GM12878 (cell line): ENCODE measurements at regions not wholly inside any gene's neighbourhood (a gene's known extent, or its start where the extent isn't known, plus 50 kb on each side); places are given as distances from the start of the nearest gene placed in this dataset.
A peak's percentile ranks its signal among the peaks of the same experiment; 100 is the strongest.

Experiments
- CHD2 ChIP-seq: IDR thresholded peaks from 2 replicates; pipeline ENCODE4 v1.6.1; 2011; ENCODE audit warnings: low read depth, low read length, improper control_type of control experiment, borderline replicate concordance
- CHD4 ChIP-seq: fragments of 200-600 bp; sonication (generic); IDR thresholded peaks from 2 replicates; pipeline ENCODE4 v1.6.1; 2016; ENCODE audit warnings: mild to moderate bottlenecking
- CREB1 ChIP-seq: IDR thresholded peaks from 2 replicates; pipeline ENCODE4 v1.6.1; 2012; ENCODE audit warnings: low read depth, mild to moderate bottlenecking, inconsistent platforms
- CREM ChIP-seq: IDR thresholded peaks from 2 replicates; pipeline ENCODE4 v1.6.1; 2014; ENCODE audit warnings: antibody characterized with exemption, low read depth
- KDM1A ChIP-seq: fragments of 200-600 bp; sonication (generic); IDR thresholded peaks from 2 replicates; pipeline ENCODE4 v1.6.1; 2016; ENCODE audit warnings: borderline replicate concordance
- KLF5 ChIP-seq: fragments of 450-650 bp; IDR thresholded peaks from 2 replicates; pipeline ENCODE4 v1.6.1; 2014; ENCODE audit warnings: mild to moderate bottlenecking; ENCODE audit not compliant: partially characterized antibody
- NFIC ChIP-seq: IDR thresholded peaks from 2 replicates; pipeline ENCODE4 v1.6.1; 2012; ENCODE audit warnings: low read depth, mild to moderate bottlenecking, inconsistent platforms, low read length, moderate library complexity
- NR2C1 ChIP-seq: fragments of 450-650 bp; IDR thresholded peaks from 2 replicates; pipeline ENCODE4 v1.6.1; 2017; ENCODE audit warnings: antibody characterized with exemption, mild to moderate bottlenecking, moderate library complexity
- NR2F1 ChIP-seq: fragments of 450-650 bp; conservative IDR thresholded peaks from 2 replicates; pipeline ENCODE4 v1.6.1; 2017; ENCODE audit warnings: mild to moderate bottlenecking
- POLR2AphosphoS2 ChIP-seq: IDR thresholded peaks from 2 replicates; pipeline ENCODE4 v1.6.1; 2011; ENCODE audit warnings: low read depth, mild to moderate bottlenecking, low read length, improper control_type of control experiment, moderate library complexity
- RBBP5 ChIP-seq: fragments of 200-600 bp; sonication (generic); conservative IDR thresholded peaks from 2 replicates; pipeline ENCODE4 v1.6.1; 2016
- RUNX3 ChIP-seq: IDR thresholded peaks from 2 replicates; pipeline ENCODE4 v1.6.1; 2012; ENCODE audit warnings: low read length, inconsistent platforms
- SREBF2 ChIP-seq: IDR thresholded peaks from 2 replicates; pipeline ENCODE4 v1.6.1; 2012; ENCODE audit warnings: mild to moderate bottlenecking, low read length
- TAF1 ChIP-seq: IDR thresholded peaks from 2 replicates; pipeline ENCODE4 v1.6.1; 2011; ENCODE audit warnings: mild to moderate bottlenecking, low read depth, low read length, borderline replicate concordance
- ZNF622 ChIP-seq: fragments of 450-650 bp; IDR thresholded peaks from 2 replicates; pipeline ENCODE4 v1.6.1; 2017; ENCODE audit warnings: mild to moderate bottlenecking, inconsistent platforms
- TF ChIP-seq, protein P1 (sequence below): fragments of 450-650 bp; IDR thresholded peaks from 2 replicates; pipeline ENCODE4 v1.6.1; 2017; ENCODE audit warnings: mild to moderate bottlenecking, moderate library complexity
- TF ChIP-seq, protein P2 (sequence below): fragments of 450-650 bp; IDR thresholded peaks from 2 replicates; pipeline ENCODE4 v1.6.1; 2018; ENCODE audit warnings: mild to moderate bottlenecking, low read depth, moderate library complexity; ENCODE audit not compliant: partially characterized antibody
- TF ChIP-seq, protein P3 (sequence below): IDR thresholded peaks from 2 replicates; pipeline ENCODE4 v1.6.1; 2012; ENCODE audit warnings: low read length, inconsistent platforms
- TF ChIP-seq, protein P4 (sequence below): fragments of 450-650 bp; IDR thresholded peaks from 2 replicates; pipeline ENCODE4 v1.6.1; 2016; ENCODE audit warnings: mild to moderate bottlenecking

DNA sequence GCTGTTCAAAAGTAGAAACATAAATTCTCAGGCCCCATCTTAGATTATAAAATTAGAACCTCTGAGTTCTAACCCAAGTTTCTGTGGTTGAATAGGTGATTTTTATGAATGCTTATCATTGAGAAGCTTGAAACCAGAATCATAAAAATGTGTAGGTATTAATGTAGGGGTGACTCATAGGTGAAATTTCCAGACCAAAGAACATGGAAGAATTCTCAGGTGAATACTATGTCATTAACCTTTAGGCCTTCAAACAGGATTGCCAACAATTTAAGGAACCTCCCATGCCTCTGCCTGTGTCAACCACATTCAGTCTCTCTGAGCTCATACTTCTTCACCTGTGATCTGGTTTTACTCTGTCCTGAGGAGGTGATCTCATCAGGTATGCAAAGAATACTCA lies 177.8 kb downstream of the NPFFR2 start (continued):
- no peak for TF ChIP-seq TAF1
- TF ChIP-seq, protein P1, sequence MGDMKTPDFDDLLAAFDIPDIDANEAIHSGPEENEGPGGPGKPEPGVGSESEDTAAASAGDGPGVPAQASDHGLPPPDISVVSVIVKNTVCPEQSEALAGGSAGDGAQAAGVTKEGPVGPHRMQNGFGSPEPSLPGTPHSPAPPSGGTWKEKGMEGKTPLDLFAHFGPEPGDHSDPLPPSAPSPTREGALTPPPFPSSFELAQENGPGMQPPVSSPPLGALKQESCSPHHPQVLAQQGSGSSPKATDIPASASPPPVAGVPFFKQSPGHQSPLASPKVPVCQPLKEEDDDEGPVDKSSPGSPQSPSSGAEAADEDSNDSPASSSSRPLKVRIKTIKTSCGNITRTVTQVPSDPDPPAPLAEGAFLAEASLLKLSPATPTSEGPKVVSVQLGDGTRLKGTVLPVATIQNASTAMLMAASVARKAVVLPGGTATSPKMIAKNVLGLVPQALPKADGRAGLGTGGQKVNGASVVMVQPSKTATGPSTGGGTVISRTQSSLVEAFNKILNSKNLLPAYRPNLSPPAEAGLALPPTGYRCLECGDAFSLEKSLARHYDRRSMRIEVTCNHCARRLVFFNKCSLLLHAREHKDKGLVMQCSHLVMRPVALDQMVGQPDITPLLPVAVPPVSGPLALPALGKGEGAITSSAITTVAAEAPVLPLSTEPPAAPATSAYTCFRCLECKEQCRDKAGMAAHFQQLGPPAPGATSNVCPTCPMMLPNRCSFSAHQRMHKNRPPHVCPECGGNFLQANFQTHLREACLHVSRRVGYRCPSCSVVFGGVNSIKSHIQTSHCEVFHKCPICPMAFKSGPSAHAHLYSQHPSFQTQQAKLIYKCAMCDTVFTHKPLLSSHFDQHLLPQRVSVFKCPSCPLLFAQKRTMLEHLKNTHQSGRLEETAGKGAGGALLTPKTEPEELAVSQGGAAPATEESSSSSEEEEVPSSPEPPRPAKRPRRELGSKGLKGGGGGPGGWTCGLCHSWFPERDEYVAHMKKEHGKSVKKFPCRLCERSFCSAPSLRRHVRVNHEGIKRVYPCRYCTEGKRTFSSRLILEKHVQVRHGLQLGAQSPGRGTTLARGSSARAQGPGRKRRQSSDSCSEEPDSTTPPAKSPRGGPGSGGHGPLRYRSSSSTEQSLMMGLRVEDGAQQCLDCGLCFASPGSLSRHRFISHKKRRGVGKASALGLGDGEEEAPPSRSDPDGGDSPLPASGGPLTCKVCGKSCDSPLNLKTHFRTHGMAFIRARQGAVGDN: no peak
- TF ChIP-seq SREBF2: no peak
- TF ChIP-seq, protein P2, sequence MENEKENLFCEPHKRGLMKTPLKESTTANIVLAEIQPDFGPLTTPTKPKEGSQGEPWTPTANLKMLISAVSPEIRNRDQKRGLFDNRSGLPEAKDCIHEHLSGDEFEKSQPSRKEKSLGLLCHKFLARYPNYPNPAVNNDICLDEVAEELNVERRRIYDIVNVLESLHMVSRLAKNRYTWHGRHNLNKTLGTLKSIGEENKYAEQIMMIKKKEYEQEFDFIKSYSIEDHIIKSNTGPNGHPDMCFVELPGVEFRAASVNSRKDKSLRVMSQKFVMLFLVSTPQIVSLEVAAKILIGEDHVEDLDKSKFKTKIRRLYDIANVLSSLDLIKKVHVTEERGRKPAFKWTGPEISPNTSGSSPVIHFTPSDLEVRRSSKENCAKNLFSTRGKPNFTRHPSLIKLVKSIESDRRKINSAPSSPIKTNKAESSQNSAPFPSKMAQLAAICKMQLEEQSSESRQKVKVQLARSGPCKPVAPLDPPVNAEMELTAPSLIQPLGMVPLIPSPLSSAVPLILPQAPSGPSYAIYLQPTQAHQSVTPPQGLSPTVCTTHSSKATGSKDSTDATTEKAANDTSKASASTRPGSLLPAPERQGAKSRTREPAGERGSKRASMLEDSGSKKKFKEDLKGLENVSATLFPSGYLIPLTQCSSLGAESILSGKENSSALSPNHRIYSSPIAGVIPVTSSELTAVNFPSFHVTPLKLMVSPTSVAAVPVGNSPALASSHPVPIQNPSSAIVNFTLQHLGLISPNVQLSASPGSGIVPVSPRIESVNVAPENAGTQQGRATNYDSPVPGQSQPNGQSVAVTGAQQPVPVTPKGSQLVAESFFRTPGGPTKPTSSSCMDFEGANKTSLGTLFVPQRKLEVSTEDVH: no peak
- TF ChIP-seq CHD4: no peak
- TF ChIP-seq, protein P3, sequence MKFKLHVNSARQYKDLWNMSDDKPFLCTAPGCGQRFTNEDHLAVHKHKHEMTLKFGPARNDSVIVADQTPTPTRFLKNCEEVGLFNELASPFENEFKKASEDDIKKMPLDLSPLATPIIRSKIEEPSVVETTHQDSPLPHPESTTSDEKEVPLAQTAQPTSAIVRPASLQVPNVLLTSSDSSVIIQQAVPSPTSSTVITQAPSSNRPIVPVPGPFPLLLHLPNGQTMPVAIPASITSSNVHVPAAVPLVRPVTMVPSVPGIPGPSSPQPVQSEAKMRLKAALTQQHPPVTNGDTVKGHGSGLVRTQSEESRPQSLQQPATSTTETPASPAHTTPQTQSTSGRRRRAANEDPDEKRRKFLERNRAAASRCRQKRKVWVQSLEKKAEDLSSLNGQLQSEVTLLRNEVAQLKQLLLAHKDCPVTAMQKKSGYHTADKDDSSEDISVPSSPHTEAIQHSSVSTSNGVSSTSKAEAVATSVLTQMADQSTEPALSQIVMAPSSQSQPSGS: no peak
- peak; percentile 62 for TF ChIP-seq NR2F1
- no peak for TF ChIP-seq KDM1A
- TF ChIP-seq KLF5: no peak
- TF ChIP-seq ZNF622: no peak
- peak; percentile 70; the same call in 1 of the 2 replicates for TF ChIP-seq CREB1
- TF ChIP-seq POLR2AphosphoS2: no peak
- no peak for TF ChIP-seq CHD2
- TF ChIP-seq RUNX3: peak; percentile 70; the same call in 1 of the 2 replicates
- TF ChIP-seq RBBP5: no peak
- TF ChIP-seq, protein P4, sequence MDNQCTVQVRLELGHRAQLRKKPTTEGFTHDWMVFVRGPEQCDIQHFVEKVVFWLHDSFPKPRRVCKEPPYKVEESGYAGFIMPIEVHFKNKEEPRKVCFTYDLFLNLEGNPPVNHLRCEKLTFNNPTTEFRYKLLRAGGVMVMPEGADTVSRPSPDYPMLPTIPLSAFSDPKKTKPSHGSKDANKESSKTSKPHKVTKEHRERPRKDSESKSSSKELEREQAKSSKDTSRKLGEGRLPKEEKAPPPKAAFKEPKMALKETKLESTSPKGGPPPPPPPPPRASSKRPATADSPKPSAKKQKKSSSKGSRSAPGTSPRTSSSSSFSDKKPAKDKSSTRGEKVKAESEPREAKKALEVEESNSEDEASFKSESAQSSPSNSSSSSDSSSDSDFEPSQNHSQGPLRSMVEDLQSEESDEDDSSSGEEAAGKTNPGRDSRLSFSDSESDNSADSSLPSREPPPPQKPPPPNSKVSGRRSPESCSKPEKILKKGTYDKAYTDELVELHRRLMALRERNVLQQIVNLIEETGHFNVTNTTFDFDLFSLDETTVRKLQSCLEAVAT: no peak
- TF ChIP-seq NFIC: peak; percentile 81; the same call in 1 of the 2 replicates
- TF ChIP-seq CREM: peak; percentile 63; the same call in 1 of the 2 replicates
- TF ChIP-seq NR2C1: no peak
